HG03025 (cell line): ENCODE measurements at regions not wholly inside any gene's neighbourhood (a gene's known extent, or its start where the extent isn't known, plus 50 kb on each side); places are given as distances from the start of the nearest gene placed in this dataset.

Experiments
- ATAC-seq: cut with Tn5 transposase; IDR thresholded peaks from one replicate; pipeline ENCODE4 v1.9.1; 2021; ENCODE audit warnings: mild to moderate bottlenecking, moderate library complexity; ENCODE audit not compliant: unreplicated experiment, low FRiP score

- no peak for ATAC-seq
Measured at GRCh38 chr3:70899816-70900215, 587.4 kb upstream of the MDFIC2 start.

- ATAC-seq: no peak
Measured at GRCh38 chr3:70890020-70890394, 577.6 kb upstream of the MDFIC2 start.

- no peak for ATAC-seq
Measured at GRCh38 chr3:70889162-70890019, 577.0 kb upstream of the MDFIC2 start.

- ATAC-seq: no peak
Measured at GRCh38 chr3:70885636-70886035, 573.2 kb upstream of the MDFIC2 start.

GRCh38 chr3:70882104-70882503, 569.7 kb upstream of the MDFIC2 start:
- ATAC-seq: no peak

- ATAC-seq: no peak
Measured at GRCh38 chr3:70880421-70880820, 568.0 kb upstream of the MDFIC2 start.

- no peak for ATAC-seq
Measured at GRCh38 chr3:70876154-70876553, 563.7 kb upstream of the MDFIC2 start.

- ATAC-seq: no peak
Measured at GRCh38 chr3:70874196-70874595, 561.8 kb upstream of the MDFIC2 start.

GRCh38 chr3:70873686-70874085, 561.2 kb upstream of the MDFIC2 start:
- ATAC-seq: no peak

- no peak for ATAC-seq
Measured at GRCh38 chr3:70871909-70872656, 559.6 kb upstream of the MDFIC2 start.

- ATAC-seq: no peak
Measured at GRCh38 chr3:70870576-70870975, 558.1 kb upstream of the MDFIC2 start.

GRCh38 chr3:70868561-70868960, 556.1 kb upstream of the MDFIC2 start:
- no peak for ATAC-seq

GRCh38 chr3:70863049-70863448, 550.6 kb upstream of the MDFIC2 start:
- ATAC-seq: no peak

- no peak for ATAC-seq
Measured at GRCh38 chr3:70861855-70862254, 549.4 kb upstream of the MDFIC2 start.

- no peak for ATAC-seq
Measured at GRCh38 chr3:70861234-70861633, 548.8 kb upstream of the MDFIC2 start.

GRCh38 chr3:70857916-70858315, 545.5 kb upstream of the MDFIC2 start:
- ATAC-seq: no peak

GRCh38 chr3:70856414-70857162, 544.1 kb upstream of the MDFIC2 start:
- no peak for ATAC-seq

GRCh38 chr3:70855149-70855548, 542.7 kb upstream of the MDFIC2 start:
- no peak for ATAC-seq

GRCh38 chr3:70854108-70854507, 541.7 kb upstream of the MDFIC2 start:
- no peak for ATAC-seq

- ATAC-seq: no peak
Measured at GRCh38 chr3:70853161-70853944, 540.9 kb upstream of the MDFIC2 start.
